ENCODE measurements at regions not wholly inside any gene's neighbourhood (a gene's known extent, or its start where the extent isn't known, plus 50 kb on each side); places are given as distances from the start of the nearest gene placed in this dataset.
"Not testable (repeated sequence)": the region's sequence is repeated elsewhere in the genome, so short reads cannot be mapped to it uniquely, and the experiment has no call there.

GRCh38 chr4:42281324-42282020 lies 115.8 kb upstream of the SHISA3 start:
- intact Hi-C loops (cut with DNase I), result loop anchor here (5.0 to 10.0 kb wide), 2 partner anchors 233 to 241 kb away; no protein-coding TSS in a partner anchor
- DNase-seq (ENCODE audit: low spot score), result no peak

DNA sequence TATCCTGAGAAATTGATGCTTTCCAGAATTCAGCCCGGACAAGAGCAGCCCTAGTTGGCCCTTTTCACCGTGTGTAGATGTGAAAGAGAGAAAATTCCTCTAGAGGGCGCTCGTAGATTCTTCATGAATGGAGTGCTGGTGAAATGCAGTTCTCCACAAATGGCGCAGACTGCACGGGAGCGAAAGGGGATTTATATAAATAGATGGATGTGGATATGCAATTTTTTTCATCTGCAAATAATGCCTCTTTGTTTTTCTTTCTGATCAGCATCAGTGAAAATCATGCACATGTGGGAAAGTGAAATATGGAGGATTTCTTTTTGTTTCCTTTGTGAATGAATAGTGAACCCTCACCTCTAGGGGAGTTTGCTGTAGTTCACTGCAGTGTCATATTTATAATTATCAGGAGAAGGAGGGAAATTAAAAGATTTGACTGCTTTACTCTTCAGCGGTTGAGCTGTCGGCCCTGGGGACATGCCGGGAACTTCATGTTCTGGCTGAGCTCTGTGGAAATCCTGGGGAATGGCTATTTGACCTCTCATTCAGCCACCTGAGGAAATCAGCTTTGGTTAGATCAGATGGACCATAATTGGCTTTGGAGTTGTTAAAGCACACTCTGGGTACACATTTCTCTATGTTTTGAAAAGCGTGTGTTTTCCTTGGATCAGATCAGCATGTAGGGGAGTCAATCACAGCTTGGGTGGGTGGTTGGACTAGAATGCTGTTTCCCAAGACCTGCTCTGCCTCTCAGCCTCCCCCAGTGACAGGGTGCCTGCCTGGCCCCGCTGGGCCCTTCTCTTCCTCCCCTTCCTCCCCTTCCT lies 115.0 kb upstream of the SHISA3 start:
- DNase-seq (ENCODE audit: low spot score), result no peak
- intact Hi-C loops (cut with DNase I), result loop anchor here (5.0 to 10.0 kb wide), 2 partner anchors 233 to 240 kb away; no protein-coding TSS in a partner anchor

DNA sequence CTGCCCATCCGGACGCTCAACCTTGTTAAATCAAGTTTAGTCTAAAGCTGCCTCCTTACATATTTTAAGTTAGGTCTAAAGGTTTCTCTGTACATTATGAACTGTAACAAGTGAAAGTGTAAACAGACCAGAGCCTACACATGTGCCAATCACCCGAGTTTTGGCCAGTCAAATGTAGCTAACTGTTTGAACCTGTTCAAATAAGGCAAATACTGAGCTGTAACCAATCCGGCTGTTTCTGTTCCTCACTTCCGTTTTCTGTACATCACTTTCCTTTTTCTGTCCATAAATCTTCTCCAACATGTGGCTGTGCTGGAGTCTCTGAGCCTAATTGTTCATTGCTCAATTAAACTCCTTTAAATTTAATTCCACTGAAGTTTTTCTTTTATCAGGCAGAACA lies 113.3 kb upstream of the SHISA3 start:
- DNase-seq (ENCODE audit: low spot score), result no peak
- intact Hi-C loops (cut with DNase I), result loop anchor here (5.0 to 10.0 kb wide), 2 partner anchors 231 to 238 kb away; no protein-coding TSS in a partner anchor

GRCh38 chr4:42288876-42289275 lies 108.4 kb upstream of the SHISA3 start:
- DNase-seq (ENCODE audit: low spot score), result not testable (repeated sequence)
- intact Hi-C loops (cut with DNase I), result loop anchor here in 1 of 2 donors (10.0 kb wide), 1 partner anchor 226 kb away; no protein-coding TSS in a partner anchor

GRCh38 chr4:42292192-42292591 lies 105.1 kb upstream of the SHISA3 start:
- DNase-seq (ENCODE audit: low spot score); intact Hi-C loops (cut with DNase I): not testable (repeated sequence)

DNA sequence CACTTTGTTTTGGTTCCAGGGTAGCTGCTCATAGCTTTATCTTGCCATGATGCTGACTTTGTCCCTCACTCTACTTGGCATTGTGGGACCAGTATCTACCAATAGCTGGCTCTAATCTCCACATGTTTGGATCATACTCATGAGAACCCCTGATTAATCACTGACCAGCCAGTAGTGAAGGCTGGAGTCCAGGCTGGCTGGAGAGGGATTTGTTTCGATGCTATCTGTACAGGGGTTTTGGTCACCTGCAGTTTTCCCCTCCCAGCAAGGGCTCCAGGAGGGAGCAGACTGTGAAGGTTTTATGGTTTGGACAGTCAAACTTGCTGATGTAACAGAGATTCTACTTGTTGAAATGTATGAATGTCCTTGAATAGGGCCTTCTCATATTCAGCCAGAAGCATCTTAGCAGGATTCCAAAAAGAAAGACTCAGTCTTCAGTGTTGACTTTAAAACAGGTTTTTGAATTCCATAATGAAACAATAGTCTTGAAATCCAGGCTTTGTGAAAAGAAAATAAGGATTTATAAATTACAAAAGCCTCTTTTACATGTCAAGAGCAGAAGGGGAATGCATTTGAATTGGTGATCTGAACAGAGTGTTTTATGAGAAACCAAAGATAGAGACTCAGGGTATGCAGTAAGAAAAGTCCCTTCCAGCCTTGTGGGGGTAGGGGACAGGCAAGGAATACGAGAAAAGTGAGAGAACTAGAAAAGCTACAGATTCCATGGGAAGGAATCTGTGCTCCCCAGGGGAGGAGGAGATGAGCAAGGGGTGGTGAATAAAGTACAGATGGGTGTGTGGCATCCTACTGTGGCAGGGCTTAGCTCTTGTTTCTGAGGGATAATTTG lies 103.1 kb upstream of the SHISA3 start:
- no peak for DNase-seq (ENCODE audit: low spot score)
- intact Hi-C loops (cut with DNase I), result no loop called here

DNA sequence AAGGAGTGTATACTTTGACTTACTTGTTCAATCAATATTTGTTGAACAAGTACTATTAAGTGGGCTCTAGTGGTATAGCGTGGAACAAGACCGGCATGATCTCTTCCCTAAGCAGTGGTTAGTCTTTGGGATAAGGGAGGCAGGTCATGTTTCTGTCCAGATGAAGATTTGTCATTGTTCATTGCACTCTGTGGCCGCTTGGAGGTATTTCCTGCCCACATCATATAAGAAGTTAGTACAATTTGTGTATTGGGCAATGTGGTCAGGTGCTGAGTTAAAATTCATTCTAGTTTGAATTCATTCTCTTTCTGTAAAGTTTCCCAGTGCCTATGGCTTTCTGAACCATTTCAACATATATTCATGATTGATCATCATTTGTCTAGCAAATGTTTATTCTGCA lies 101.1 kb upstream of the SHISA3 start:
- no peak for DNase-seq (ENCODE audit: low spot score)
- intact Hi-C loops (cut with DNase I), result no loop called here

DNA sequence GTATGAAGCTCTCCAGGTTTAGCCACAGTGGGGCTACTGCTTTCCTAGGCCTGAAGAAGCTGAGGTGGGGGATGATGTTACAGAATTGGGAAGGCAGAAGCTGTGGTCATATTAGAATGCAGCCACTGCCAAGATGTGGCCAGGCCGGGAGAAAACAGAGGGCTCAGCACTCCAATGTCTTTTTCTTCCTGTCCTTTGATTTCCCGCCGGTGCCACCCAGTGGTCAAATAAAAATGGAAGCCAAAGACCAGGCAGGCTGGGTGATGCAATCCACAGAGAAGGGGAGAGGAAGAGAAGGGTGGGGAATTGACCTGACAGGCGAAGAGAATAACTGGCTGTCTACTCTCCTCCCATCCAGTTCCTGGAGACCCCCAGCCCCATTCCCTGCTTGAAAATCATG lies 94.9 kb upstream of the SHISA3 start:
- DNase-seq (ENCODE audit: low spot score), result no peak
- intact Hi-C loops (cut with DNase I), result no loop called here

GRCh38 chr4:42306221-42307109 lies 90.8 kb upstream of the SHISA3 start:
- no peak for DNase-seq (ENCODE audit: low spot score)
- intact Hi-C loops (cut with DNase I), result no loop called here

- no peak for DNase-seq (ENCODE audit: low spot score)
- intact Hi-C loops (cut with DNase I), result no loop called here
Measured at GRCh38 chr4:42308247-42308646, 89.0 kb upstream of the SHISA3 start.

GRCh38 chr4:42309361-42310260 lies 87.7 kb upstream of the SHISA3 start:
- intact Hi-C loops (cut with DNase I), result no loop called here
- DNase-seq (ENCODE audit: low spot score), result no peak

GRCh38 chr4:42310358-42310757 lies 86.9 kb upstream of the SHISA3 start:
- no peak for DNase-seq (ENCODE audit: low spot score)
- intact Hi-C loops (cut with DNase I), result no loop called here

DNA sequence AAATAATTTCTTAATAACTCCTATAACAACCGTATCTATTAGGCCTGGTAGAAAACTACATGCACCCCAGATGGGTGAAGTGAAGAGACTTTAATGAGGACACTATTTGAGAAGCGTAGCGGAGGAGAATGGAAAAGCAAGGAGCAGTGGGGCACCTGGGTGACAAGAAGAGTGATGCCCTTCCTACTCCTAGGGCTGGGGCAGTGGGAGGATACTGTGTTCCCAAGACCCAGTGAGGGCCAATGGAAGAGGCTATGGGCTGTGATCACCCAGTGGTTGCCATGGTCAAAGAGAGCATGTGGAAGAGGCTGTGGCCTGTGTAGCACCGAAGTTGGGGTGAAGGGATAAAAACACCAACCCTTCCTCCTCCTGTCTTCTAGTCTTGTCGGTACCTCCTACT lies 86.5 kb upstream of the SHISA3 start:
- intact Hi-C loops (cut with DNase I), result no loop called here
- no peak for DNase-seq (ENCODE audit: low spot score)

GRCh38 chr4:42311591-42311990 lies 85.7 kb upstream of the SHISA3 start:
- intact Hi-C loops (cut with DNase I), result no loop called here

DNA sequence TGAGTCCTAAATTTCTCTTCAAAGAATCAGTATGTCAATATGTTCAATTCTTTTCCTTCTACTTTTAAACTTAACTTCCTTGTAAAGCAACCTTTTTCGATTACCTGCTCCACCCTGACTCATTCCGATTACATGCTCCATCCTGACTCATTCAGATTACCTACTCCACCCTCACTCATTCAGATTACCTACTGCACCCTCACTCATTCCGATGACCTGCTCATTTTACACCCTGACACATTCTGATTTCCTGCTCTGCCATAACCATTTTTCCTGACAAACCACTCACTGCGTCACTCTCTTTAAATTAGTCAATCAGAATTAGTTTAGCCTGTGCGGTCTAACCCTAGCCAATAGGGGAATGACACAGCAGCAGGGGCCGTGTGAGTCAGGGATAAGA lies 83.9 kb upstream of the SHISA3 start:
- DNase-seq (ENCODE audit: low spot score); intact Hi-C loops (cut with DNase I): not testable (repeated sequence)

More at GRCh38 chr4:42311591-42311990, 85.7 kb upstream of the SHISA3 start:
- DNase-seq (ENCODE audit: low spot score), result no peak

DNA sequence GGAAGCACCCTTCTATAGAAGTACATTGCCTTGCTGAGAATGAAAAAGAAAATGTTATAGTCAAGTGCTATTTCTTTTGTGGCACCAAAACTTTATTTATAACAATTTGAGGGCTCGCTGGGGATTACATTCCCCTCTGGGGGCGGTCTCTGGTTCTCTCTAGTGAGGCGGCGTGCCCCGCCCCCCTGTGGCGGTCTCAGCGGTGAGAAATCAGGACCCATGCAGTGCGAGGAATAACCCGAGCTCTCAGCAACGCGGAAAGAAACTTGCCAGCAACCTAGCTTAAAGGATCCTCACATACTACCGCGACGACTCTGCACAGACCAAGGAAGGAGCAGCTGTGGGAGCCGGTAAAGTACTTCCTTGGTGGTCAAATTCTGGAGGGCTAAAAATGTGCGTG lies 83.4 kb upstream of the SHISA3 start:
- no peak for DNase-seq (ENCODE audit: low spot score)
- intact Hi-C loops (cut with DNase I), result no loop called here

DNA sequence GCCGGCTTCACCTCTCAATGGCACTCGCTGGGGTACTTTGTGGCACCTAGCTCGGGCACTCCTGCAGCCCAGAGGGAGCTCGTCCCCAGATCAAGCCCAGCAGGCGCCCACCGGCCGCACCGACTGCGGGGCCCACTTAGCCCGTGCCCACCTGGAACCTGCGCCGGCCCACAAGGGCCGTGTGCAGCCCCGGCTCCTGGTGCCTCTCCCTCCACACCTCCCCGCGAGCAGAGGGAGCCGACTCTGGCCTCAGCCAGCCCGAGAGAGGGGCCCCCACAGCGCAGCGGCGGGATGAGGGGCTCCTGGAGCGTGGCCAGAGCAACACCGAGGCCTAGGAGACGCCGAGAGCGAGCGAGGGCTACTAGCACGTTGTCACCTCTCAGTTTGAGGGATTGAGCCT lies 82.1 kb upstream of the SHISA3 start:
- intact Hi-C loops (cut with DNase I), result no loop called here
- no peak for DNase-seq (ENCODE audit: low spot score)

Measured in posterior vena cava (tissue), 2 donors.